Neural cell (in vitro differentiated cells): ENCODE measurements at regions not wholly inside any gene's neighbourhood (a gene's known extent, or its start where the extent isn't known, plus 50 kb on each side); places are given as distances from the start of the nearest gene placed in this dataset.

Experiments used
- H2AFZ ChIP-seq: fragments of 200-600, 300-800 bp; sonication (generic), shearing (Covaris generic); 2 replicates; pipeline ENCODE4 v1.6.0; 2014; ENCODE audit warnings: low read depth, mild to moderate bottlenecking, antibody characterized with exemption, low read length, moderate library complexity
- H3F3A ChIP-seq: fragments of 200-600 bp; shearing (Covaris generic); 2 replicates; pipeline ENCODE4 v1.6.1; 2016; ENCODE audit warnings: mild to moderate bottlenecking, moderate library complexity, mixed read lengths, antibody characterized with exemption, low read length; ENCODE audit not compliant: insufficient read depth, poor library complexity, severe bottlenecking
- H3K27ac ChIP-seq: fragments of 200-600, 300-800 bp; sonication (generic), shearing (Covaris generic); 2 replicates; pipeline ENCODE4 v1.5.1; 2014; ENCODE audit warnings: mild to moderate bottlenecking, low read length, moderate library complexity
- H3K27me3 ChIP-seq: fragments of 300-800, 200-600 bp; sonication (generic), shearing (Covaris generic); 2 replicates; pipeline ENCODE4 v1.6.0; 2014; ENCODE audit warnings: mild to moderate bottlenecking, low read depth, low read length, moderate library complexity; ENCODE audit not compliant: insufficient read depth
- H3K36me3 ChIP-seq: fragments of 300-800, 200-600 bp; sonication (generic), shearing (Covaris generic); 2 replicates; pipeline ENCODE4 v1.5.1; 2014; ENCODE audit warnings: mild to moderate bottlenecking, antibody characterized with exemption, low read length, moderate library complexity; ENCODE audit not compliant: insufficient read depth
- H3K4me2 ChIP-seq: fragments of 300-800, 200-600 bp; sonication (generic), shearing (Covaris generic); 2 replicates; pipeline ENCODE4 v1.6.0; 2014; ENCODE audit warnings: mild to moderate bottlenecking, low read length
- H3K4me3 ChIP-seq: fragments of 300-800, 200-600 bp; sonication (generic), shearing (Covaris generic); 2 replicates; pipeline ENCODE4 v1.5.1; 2014; ENCODE audit warnings: mild to moderate bottlenecking, low read length, moderate library complexity
- H3K79me2 ChIP-seq: fragments of 200-600 bp; shearing (Covaris generic); replicated peaks from 2 replicates; pipeline ENCODE4 v1.6.0; 2014; ENCODE audit warnings: mild to moderate bottlenecking, low read length, moderate library complexity; ENCODE audit not compliant: insufficient read depth
- H3K9ac ChIP-seq: fragments of 300-800, 200-600 bp; sonication (generic), shearing (Covaris generic); 2 replicates; pipeline ENCODE4 v1.6.1; 2016; ENCODE audit warnings: mild to moderate bottlenecking, low read length, mixed read lengths
- H3K9me2 ChIP-seq: fragments of 200-600 bp; shearing (Covaris generic); 2 replicates; pipeline ENCODE4 v1.6.1; 2016; ENCODE audit warnings: mild to moderate bottlenecking, low read length, mixed read lengths; ENCODE audit not compliant: insufficient read depth
- H3K9me3 ChIP-seq: fragments of 200-600, 300-800 bp; sonication (generic), shearing (Covaris generic); 2 replicates; pipeline ENCODE4 v1.6.1; 2016; ENCODE audit warnings: mild to moderate bottlenecking, mixed run types, low read length, moderate library complexity, mixed read lengths
- H4K20me1 ChIP-seq: fragments of 200-600 bp; shearing (Covaris generic); 2 replicates; pipeline ENCODE4 v1.6.1; 2016; ENCODE audit warnings: mild to moderate bottlenecking, mixed run types; ENCODE audit not compliant: insufficient read depth
- CTCF ChIP-seq: fragments of 450-650 bp; IDR thresholded peaks from 2 replicates; pipeline ENCODE4 v1.5.1; 2014; ENCODE audit warnings: antibody characterized with exemption, mild to moderate bottlenecking, moderate library complexity; ENCODE audit not compliant: poor library complexity, severe bottlenecking
- EP300 ChIP-seq: fragments of 450-650 bp; conservative IDR thresholded peaks from 2 replicates; pipeline ENCODE4 v1.6.1; 2014; ENCODE audit warnings: antibody characterized with exemption, mild to moderate bottlenecking, moderate library complexity; ENCODE audit not compliant: poor library complexity, severe bottlenecking
- EZH2 ChIP-seq: fragments of 200-600, 300-800 bp; shearing (Covaris generic), sonication (generic); IDR thresholded peaks from 2 replicates; pipeline ENCODE4 v1.6.1; 2014; ENCODE audit warnings: antibody characterized with exemption, low read length, borderline replicate concordance, mild to moderate bottlenecking; ENCODE audit not compliant: insufficient read depth, poor library complexity, severe bottlenecking
- MXI1 ChIP-seq: fragments of 450-650 bp; conservative IDR thresholded peaks from 2 replicates; pipeline ENCODE4 v1.6.1; 2014; ENCODE audit warnings: antibody characterized with exemption, mild to moderate bottlenecking; ENCODE audit not compliant: poor library complexity, severe bottlenecking
- POLR2AphosphoS5 ChIP-seq: IDR thresholded peaks from 2 replicates; pipeline ENCODE4 v1.6.1; 2012
- RAD21 ChIP-seq: fragments of 450-650 bp; conservative IDR thresholded peaks from 2 replicates; pipeline ENCODE4 v1.6.1; 2014; ENCODE audit warnings: antibody characterized with exemption, mild to moderate bottlenecking, moderate library complexity
- SMC3 ChIP-seq: fragments of 450-650 bp; conservative IDR thresholded peaks from 2 replicates; pipeline ENCODE4 v1.6.1; 2014; ENCODE audit warnings: antibody characterized with exemption, mild to moderate bottlenecking, moderate library complexity; ENCODE audit not compliant: poor library complexity
- TAF1 ChIP-seq: IDR thresholded peaks from 2 replicates; pipeline ENCODE4 v1.6.1; 2012; ENCODE audit warnings: low read depth
- TF ChIP-seq, protein P1 (sequence below): IDR thresholded peaks from 2 replicates; pipeline ENCODE4 v1.6.1; 2012; ENCODE audit warnings: borderline replicate concordance

- TF ChIP-seq CTCF, result peak; percentile 24
- TF ChIP-seq POLR2AphosphoS5, result no peak
Measured at GRCh38 chr5:103829585-103829984, 267.0 kb upstream of the NUDT12 start.

GRCh38 chr5:103827976-103828375, 265.4 kb upstream of the NUDT12 start:
- TF ChIP-seq EZH2, result no peak
- TF ChIP-seq MXI1, result no peak
- no peak for TF ChIP-seq CTCF
- TF ChIP-seq EP300, result no peak
- TF ChIP-seq RAD21, result no peak
- TF ChIP-seq SMC3, result no peak
- Histone ChIP-seq H3K9ac (no peak overlapping the region), H3K4me2 (no peak overlapping the region), H3K27me3 (no peaks in the 10 kb centered on the region), H3K4me3 (no peak overlapping the region), H3K9me3 (no peaks in the 10 kb centered on the region), H4K20me1 (no peaks in the 10 kb centered on the region), H3K9me2 (no peaks in the 10 kb centered on the region), H2AFZ (no peak overlapping the region), H3K27ac (no peak overlapping the region), H3F3A (no peaks in the 10 kb centered on the region), H3K36me3 (no peaks in the 10 kb centered on the region), H3K79me2 (no peaks in the 10 kb centered on the region)

More at GRCh38 chr5:103829585-103829984, 267.0 kb upstream of the NUDT12 start:
- Histone ChIP-seq H4K20me1 (no peaks in the 10 kb centered on the region), H2AFZ (no peak overlapping the region), H3K36me3 (no peaks in the 10 kb centered on the region), H3K4me2 (no peak overlapping the region), H3K27ac (no peak overlapping the region), H3K9ac (no peak overlapping the region), H3K9me2 (no peaks in the 10 kb centered on the region), H3K9me3 (no peaks in the 10 kb centered on the region), H3K79me2 (no peaks in the 10 kb centered on the region), H3K4me3 (no peak overlapping the region), H3F3A (no peaks in the 10 kb centered on the region), H3K27me3 (no peaks in the 10 kb centered on the region)

- no peaks in the 10 kb centered on the region for H3K9me2 ChIP-seq
- H3F3A ChIP-seq, result no peaks in the 10 kb centered on the region
- no peak overlapping the region for H3K4me2 ChIP-seq
- no peak overlapping the region for H2AFZ ChIP-seq
- no peak overlapping the region for H3K9ac ChIP-seq
- no peak overlapping the region for H3K27ac ChIP-seq
- H4K20me1 ChIP-seq, result no peaks in the 10 kb centered on the region
- no peaks in the 10 kb centered on the region for H3K36me3 ChIP-seq
- no peaks in the 10 kb centered on the region for H3K9me3 ChIP-seq
- H3K27me3 ChIP-seq, result no peaks in the 10 kb centered on the region
- no peak overlapping the region for H3K4me3 ChIP-seq
- H3K79me2 ChIP-seq, result no peaks in the 10 kb centered on the region
- TF ChIP-seq SMC3 (no peak), TAF1 (no peak), MXI1 (no peak), CTCF (no peak), EP300 (no peak), POLR2AphosphoS5 (no peak), RAD21 (no peak)
- TF ChIP-seq, protein P1, sequence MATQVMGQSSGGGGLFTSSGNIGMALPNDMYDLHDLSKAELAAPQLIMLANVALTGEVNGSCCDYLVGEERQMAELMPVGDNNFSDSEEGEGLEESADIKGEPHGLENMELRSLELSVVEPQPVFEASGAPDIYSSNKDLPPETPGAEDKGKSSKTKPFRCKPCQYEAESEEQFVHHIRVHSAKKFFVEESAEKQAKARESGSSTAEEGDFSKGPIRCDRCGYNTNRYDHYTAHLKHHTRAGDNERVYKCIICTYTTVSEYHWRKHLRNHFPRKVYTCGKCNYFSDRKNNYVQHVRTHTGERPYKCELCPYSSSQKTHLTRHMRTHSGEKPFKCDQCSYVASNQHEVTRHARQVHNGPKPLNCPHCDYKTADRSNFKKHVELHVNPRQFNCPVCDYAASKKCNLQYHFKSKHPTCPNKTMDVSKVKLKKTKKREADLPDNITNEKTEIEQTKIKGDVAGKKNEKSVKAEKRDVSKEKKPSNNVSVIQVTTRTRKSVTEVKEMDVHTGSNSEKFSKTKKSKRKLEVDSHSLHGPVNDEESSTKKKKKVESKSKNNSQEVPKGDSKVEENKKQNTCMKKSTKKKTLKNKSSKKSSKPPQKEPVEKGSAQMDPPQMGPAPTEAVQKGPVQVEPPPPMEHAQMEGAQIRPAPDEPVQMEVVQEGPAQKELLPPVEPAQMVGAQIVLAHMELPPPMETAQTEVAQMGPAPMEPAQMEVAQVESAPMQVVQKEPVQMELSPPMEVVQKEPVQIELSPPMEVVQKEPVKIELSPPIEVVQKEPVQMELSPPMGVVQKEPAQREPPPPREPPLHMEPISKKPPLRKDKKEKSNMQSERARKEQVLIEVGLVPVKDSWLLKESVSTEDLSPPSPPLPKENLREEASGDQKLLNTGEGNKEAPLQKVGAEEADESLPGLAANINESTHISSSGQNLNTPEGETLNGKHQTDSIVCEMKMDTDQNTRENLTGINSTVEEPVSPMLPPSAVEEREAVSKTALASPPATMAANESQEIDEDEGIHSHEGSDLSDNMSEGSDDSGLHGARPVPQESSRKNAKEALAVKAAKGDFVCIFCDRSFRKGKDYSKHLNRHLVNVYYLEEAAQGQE, result no peak
Measured at GRCh38 chr5:103821361-103821760, 258.8 kb upstream of the NUDT12 start.
